ENCODE measurements at regions not wholly inside any gene's neighbourhood (a gene's known extent, or its start where the extent isn't known, plus 50 kb on each side); places are given as distances from the start of the nearest gene placed in this dataset.

DNA sequence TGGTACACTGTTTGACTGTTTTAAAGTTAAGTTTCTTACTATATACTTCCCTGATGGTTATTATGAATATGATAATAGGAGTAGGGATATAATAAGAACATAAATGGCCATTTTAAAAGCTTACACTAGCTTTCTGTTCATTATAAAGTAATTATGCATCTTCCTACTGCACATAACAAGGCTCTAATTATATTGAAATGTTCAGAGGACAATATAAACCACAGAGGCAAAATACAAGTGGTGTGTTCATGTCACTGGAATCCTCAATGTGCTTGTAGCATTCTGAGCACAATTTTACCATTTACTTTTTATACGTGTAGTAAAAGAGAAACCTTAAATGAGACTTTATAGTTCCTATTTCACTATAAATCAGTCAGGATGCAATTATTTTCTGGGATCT, 268.3 kb downstream of the TMA16 start:
- no peak for TF ChIP-seq ZNF514 (tag by site-specific recombination; IDR thresholded peaks at IDR 0.05)
- TF ChIP-seq SALL2 (tag by site-specific recombination; IDR thresholded peaks at IDR 0.05; ENCODE audit: borderline replicate concordance), result no peak
- TF ChIP-seq CTCF (tag by site-specific recombination; IDR thresholded peaks at IDR 0.05), result no peak
- TF ChIP-seq, protein P1, sequence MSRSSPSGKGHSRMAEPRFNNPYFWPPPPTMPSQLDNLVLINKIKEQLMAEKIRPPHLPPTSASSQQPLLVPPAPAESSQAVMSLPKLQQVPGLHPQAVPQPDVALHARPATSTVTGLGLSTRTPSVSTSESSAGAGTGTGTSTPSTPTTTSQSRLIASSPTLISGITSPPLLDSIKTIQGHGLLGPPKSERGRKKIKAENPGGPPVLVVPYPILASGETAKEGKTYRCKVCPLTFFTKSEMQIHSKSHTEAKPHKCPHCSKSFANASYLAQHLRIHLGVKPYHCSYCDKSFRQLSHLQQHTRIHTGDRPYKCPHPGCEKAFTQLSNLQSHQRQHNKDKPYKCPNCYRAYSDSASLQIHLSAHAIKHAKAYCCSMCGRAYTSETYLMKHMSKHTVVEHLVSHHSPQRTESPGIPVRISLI (tag by site-specific recombination; IDR thresholded peaks at IDR 0.05), result no peak
- TF ChIP-seq ATF2 (tag by site-specific recombination; IDR thresholded peaks at IDR 0.05; ENCODE audit: low read depth), result no peak
- TF ChIP-seq, protein P2, sequence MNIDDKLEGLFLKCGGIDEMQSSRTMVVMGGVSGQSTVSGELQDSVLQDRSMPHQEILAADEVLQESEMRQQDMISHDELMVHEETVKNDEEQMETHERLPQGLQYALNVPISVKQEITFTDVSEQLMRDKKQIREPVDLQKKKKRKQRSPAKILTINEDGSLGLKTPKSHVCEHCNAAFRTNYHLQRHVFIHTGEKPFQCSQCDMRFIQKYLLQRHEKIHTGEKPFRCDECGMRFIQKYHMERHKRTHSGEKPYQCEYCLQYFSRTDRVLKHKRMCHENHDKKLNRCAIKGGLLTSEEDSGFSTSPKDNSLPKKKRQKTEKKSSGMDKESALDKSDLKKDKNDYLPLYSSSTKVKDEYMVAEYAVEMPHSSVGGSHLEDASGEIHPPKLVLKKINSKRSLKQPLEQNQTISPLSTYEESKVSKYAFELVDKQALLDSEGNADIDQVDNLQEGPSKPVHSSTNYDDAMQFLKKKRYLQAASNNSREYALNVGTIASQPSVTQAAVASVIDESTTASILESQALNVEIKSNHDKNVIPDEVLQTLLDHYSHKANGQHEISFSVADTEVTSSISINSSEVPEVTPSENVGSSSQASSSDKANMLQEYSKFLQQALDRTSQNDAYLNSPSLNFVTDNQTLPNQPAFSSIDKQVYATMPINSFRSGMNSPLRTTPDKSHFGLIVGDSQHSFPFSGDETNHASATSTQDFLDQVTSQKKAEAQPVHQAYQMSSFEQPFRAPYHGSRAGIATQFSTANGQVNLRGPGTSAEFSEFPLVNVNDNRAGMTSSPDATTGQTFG (tag by site-specific recombination; IDR thresholded peaks at IDR 0.05; ENCODE audit: borderline replicate concordance), result no peak
- TF ChIP-seq ZBTB21 (tag by site-specific recombination; IDR thresholded peaks at IDR 0.05), result no peak
- TF ChIP-seq YY1 (tag by site-specific recombination; IDR thresholded peaks at IDR 0.05), result no peak
- no peak for TF ChIP-seq ZNF792 (tag by site-specific recombination; IDR thresholded peaks at IDR 0.05)
- TF ChIP-seq PATZ1 (tag by site-specific recombination; IDR thresholded peaks at IDR 0.05), result no peak
